SK-N-SH (cell line): ENCODE measurements at regions not wholly inside any gene's neighbourhood (a gene's known extent, or its start where the extent isn't known, plus 50 kb on each side); places are given as distances from the start of the nearest gene placed in this dataset.

Source experiments
- EP300 ChIP-seq, 2 experiments: IDR thresholded peaks; 2 replicates each; pipeline versions ENCODE4 v1.4.0 to v1.6.1; 2012; ENCODE audit warnings: borderline replicate concordance in 1 of 2, low read depth in 1 of 2, low read length in 1 of 2
- GABPA ChIP-seq: IDR thresholded peaks from 2 replicates; pipeline ENCODE4 v1.4.0; 2012; ENCODE audit warnings: low read depth, mild to moderate bottlenecking
- NRF1 ChIP-seq: IDR thresholded peaks from 2 replicates; pipeline ENCODE4 v1.6.1; 2012; ENCODE audit warnings: low read depth, mild to moderate bottlenecking, low read length
- POLR2AphosphoS5 ChIP-seq: IDR thresholded peaks from 2 replicates; pipeline ENCODE4 v1.6.1; 2012; ENCODE audit warnings: low read depth, low read length
- SMC3 ChIP-seq: IDR thresholded peaks from 2 replicates; pipeline ENCODE4 v1.6.1; 2012; ENCODE audit warnings: low read depth, low read length, improper control_type of control experiment
- TAF1 ChIP-seq: IDR thresholded peaks from 2 replicates; pipeline ENCODE4 v1.6.1; 2012; ENCODE audit warnings: low read depth, mild to moderate bottlenecking, low read length, moderate library complexity, borderline replicate concordance
- TF ChIP-seq, protein P1 (sequence below): fragments of 200-600 bp; sonication (generic); IDR thresholded peaks from 2 replicates; pipeline ENCODE4 v1.6.1; 2017; ENCODE audit warnings: antibody characterized with exemption, mild to moderate bottlenecking, moderate library complexity
- TF ChIP-seq, protein P2 (sequence below): fragments of 150-350 bp; IDR thresholded peaks from 2 replicates; pipeline ENCODE4 v1.6.1; 2017; ENCODE audit warnings: antibody characterized with exemption, low read length, low read depth, borderline replicate concordance

- no peak for TF ChIP-seq TAF1
- TF ChIP-seq SMC3: no peak
- no peak for TF ChIP-seq NRF1
- TF ChIP-seq, protein P1, sequence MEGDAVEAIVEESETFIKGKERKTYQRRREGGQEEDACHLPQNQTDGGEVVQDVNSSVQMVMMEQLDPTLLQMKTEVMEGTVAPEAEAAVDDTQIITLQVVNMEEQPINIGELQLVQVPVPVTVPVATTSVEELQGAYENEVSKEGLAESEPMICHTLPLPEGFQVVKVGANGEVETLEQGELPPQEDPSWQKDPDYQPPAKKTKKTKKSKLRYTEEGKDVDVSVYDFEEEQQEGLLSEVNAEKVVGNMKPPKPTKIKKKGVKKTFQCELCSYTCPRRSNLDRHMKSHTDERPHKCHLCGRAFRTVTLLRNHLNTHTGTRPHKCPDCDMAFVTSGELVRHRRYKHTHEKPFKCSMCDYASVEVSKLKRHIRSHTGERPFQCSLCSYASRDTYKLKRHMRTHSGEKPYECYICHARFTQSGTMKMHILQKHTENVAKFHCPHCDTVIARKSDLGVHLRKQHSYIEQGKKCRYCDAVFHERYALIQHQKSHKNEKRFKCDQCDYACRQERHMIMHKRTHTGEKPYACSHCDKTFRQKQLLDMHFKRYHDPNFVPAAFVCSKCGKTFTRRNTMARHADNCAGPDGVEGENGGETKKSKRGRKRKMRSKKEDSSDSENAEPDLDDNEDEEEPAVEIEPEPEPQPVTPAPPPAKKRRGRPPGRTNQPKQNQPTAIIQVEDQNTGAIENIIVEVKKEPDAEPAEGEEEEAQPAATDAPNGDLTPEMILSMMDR: no peak
- TF ChIP-seq POLR2AphosphoS5: no peak
- TF ChIP-seq GABPA: no peak
- TF ChIP-seq, protein P2, sequence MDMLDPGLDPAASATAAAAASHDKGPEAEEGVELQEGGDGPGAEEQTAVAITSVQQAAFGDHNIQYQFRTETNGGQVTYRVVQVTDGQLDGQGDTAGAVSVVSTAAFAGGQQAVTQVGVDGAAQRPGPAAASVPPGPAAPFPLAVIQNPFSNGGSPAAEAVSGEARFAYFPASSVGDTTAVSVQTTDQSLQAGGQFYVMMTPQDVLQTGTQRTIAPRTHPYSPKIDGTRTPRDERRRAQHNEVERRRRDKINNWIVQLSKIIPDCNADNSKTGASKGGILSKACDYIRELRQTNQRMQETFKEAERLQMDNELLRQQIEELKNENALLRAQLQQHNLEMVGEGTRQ: no peak
- TF ChIP-seq EP300 (IDR thresholded peaks at IDR 0.05; ENCODE audit: borderline replicate concordance in 1 of 2, low read depth in 1 of 2, low read length in 1 of 2): no peak
Observed at GRCh38 chr3:94615275-94616065, 552.6 kb downstream of the NSUN3 start.
